SK-N-SH (cell line): ENCODE measurements at regions not wholly inside any gene's neighbourhood (a gene's known extent, or its start where the extent isn't known, plus 50 kb on each side); places are given as distances from the start of the nearest gene placed in this dataset.

Experiments
- CTCF ChIA-PET: fragments of 300-600, 350-600 bp; formaldehyde crosslinking; extraction: SDS; loops from one replicate; lab custom pipeline; 2021; lab: Yijun Ruan, JAX
- POLR2A ChIA-PET: fragments of 350-600 bp; sonication (Branson Sonifier 250); formaldehyde crosslinking; extraction: SDS; loops from one replicate; lab custom pipeline; 2020; ENCODE audit warnings: antibody characterized with exemption, inconsistent platforms; lab: Yijun Ruan, JAX
- DNase-seq: peaks from one replicate; pipeline ENCODE4 v3.0.0; 2012
- H2AFZ ChIP-seq: fragments of 200-600 bp; sonication (generic); 2 replicates; pipeline ENCODE4 v1.8.1; 2016; ENCODE audit warnings: antibody characterized with exemption, mild to moderate bottlenecking, low read depth
- H3F3A ChIP-seq: fragments of 200-600 bp; sonication (generic); replicated peaks from 2 replicates; pipeline ENCODE3; 2016; ENCODE audit warnings: antibody characterized with exemption, mild to moderate bottlenecking; ENCODE audit not compliant: insufficient read depth
- H3K27ac ChIP-seq, 2 experiments: fragments of 200-500 bp in 1 of 2; fragments of 200-600 bp in 1 of 2; sonication (Bioruptor generic) in 1 of 2; sonication (generic), shearing (Covaris generic) in 1 of 2; 2 replicates each; pipeline versions ENCODE4 v1.5.1 to v1.6.1; 2014 to 2016; ENCODE audit warnings: low read depth in 2 of 2, inconsistent platforms in 1 of 2, low read length in 1 of 2, mild to moderate bottlenecking in 1 of 2, mixed read lengths in 1 of 2
- H3K27me3 ChIP-seq: fragments of 200-600 bp; sonication (generic), shearing (Covaris generic); 2 replicates; pipeline ENCODE4 v1.6.1; 2016; ENCODE audit warnings: mixed run types; ENCODE audit not compliant: insufficient read depth
- H3K36me3 ChIP-seq, 2 experiments: fragments of 200-500 bp in 1 of 2; fragments of 200-600 bp in 1 of 2; sonication (Bioruptor generic) in 1 of 2; sonication (generic) in 1 of 2; replicated peaks in 1 of 2; 2 replicates each; pipeline versions ENCODE3 to v1.5.1; 2014 to 2016; ENCODE audit warnings: low read length in 1 of 2, mild to moderate bottlenecking in 1 of 2; ENCODE audit not compliant: insufficient read depth in 2 of 2, control insufficient read depth in 1 of 2
- H3K4me1 ChIP-seq, 2 experiments: fragments of 200-500 bp in 1 of 2; fragments of 200-600 bp in 1 of 2; sonication (Bioruptor generic) in 1 of 2; sonication (generic), shearing (Covaris generic) in 1 of 2; 2 replicates each; pipeline versions ENCODE4 v1.5.1 to v1.6.1; 2014 to 2016; ENCODE audit warnings: low read depth in 1 of 2, low read length in 1 of 2, mixed run types in 1 of 2; ENCODE audit not compliant: insufficient read depth in 2 of 2, control insufficient read depth in 1 of 2
- H3K4me2 ChIP-seq: fragments of 200-600 bp; sonication (generic), shearing (Covaris generic); 2 replicates; pipeline ENCODE4 v1.6.1; 2017; ENCODE audit warnings: mixed run types
- H3K4me3 ChIP-seq, 2 experiments: fragments of 200-500 bp in 1 of 2; fragments of 200-600 bp in 1 of 2; sonication (Bioruptor generic) in 1 of 2; sonication (generic), shearing (Covaris generic) in 1 of 2; 2 replicates each; pipeline versions ENCODE4 v1.5.1 to v1.8.1; 2014 to 2016; ENCODE audit warnings: low read depth in 2 of 2, inconsistent platforms in 1 of 2, low read length in 1 of 2, mild to moderate bottlenecking in 1 of 2, mixed read lengths in 1 of 2, moderate library complexity in 1 of 2
- H3K79me2 ChIP-seq: fragments of 200-600 bp; sonication (generic); 2 replicates; pipeline ENCODE4 v1.8.1; 2017; ENCODE audit warnings: mild to moderate bottlenecking; ENCODE audit not compliant: insufficient read depth
- H3K9ac ChIP-seq: fragments of 200-600 bp; sonication (generic); 2 replicates; pipeline ENCODE4 v1.6.1; 2017; ENCODE audit warnings: mixed run types
- H3K9me2 ChIP-seq: fragments of 200-600 bp; sonication (generic); 2 replicates; pipeline ENCODE4 v1.6.1; 2017; ENCODE audit warnings: mixed run types
- H3K9me3 ChIP-seq: fragments of 200-600 bp; sonication (generic); 2 replicates; pipeline ENCODE4 v1.6.1; 2017; ENCODE audit warnings: mixed run types, mild to moderate bottlenecking, moderate library complexity
- H4K20me1 ChIP-seq: fragments of 200-600 bp; sonication (generic); 2 replicates; pipeline ENCODE4 v1.6.1; 2017; ENCODE audit warnings: mild to moderate bottlenecking, mixed run types; ENCODE audit not compliant: insufficient read depth
- CHD2 ChIP-seq: fragments of 150-350 bp; IDR thresholded peaks from 2 replicates; pipeline ENCODE4 v1.6.1; 2018; ENCODE audit warnings: low read length; ENCODE audit not compliant: partially characterized antibody
- CTCF ChIP-seq: fragments of 200-600 bp; sonication (generic); IDR thresholded peaks from 2 replicates; pipeline ENCODE4 v1.6.1; 2017; ENCODE audit warnings: antibody characterized with exemption, mild to moderate bottlenecking, moderate library complexity
- EZH2phosphoT487 ChIP-seq: fragments of 200-600 bp; sonication (generic); IDR thresholded peaks from 2 replicates; pipeline ENCODE4 v1.6.1; 2017; ENCODE audit warnings: low read depth, mixed run types, mild to moderate bottlenecking, antibody characterized with exemption, moderate library complexity, borderline replicate concordance
- FOXJ3 ChIP-seq: sonication (generic); formaldehyde crosslinking; IDR thresholded peaks from 2 replicates; pipeline ENCODE4 v1.5.1; 2020; ENCODE audit warnings: mild to moderate bottlenecking, missing genetic modification reagents
- GABPA ChIP-seq: IDR thresholded peaks from 2 replicates; pipeline ENCODE4 v1.4.0; 2012; ENCODE audit warnings: low read depth, mild to moderate bottlenecking
- JUND ChIP-seq: IDR thresholded peaks from 2 replicates; pipeline ENCODE4 v1.4.0; 2012
- MAX ChIP-seq: IDR thresholded peaks from 2 replicates; pipeline ENCODE4 v1.4.0; 2012; ENCODE audit warnings: low read depth
- MXI1 ChIP-seq: IDR thresholded peaks from 2 replicates; pipeline ENCODE4 v1.6.1; 2012; ENCODE audit warnings: mild to moderate bottlenecking, low read depth, low read length, improper control_type of control experiment
- NFIC ChIP-seq: IDR thresholded peaks from 2 replicates; pipeline ENCODE4 v1.4.0; 2012; ENCODE audit warnings: borderline replicate concordance
- PBX3 ChIP-seq: IDR thresholded peaks from 2 replicates; pipeline ENCODE4; 2012
- POLR2AphosphoS5 ChIP-seq: IDR thresholded peaks from 2 replicates; pipeline ENCODE4 v1.6.1; 2012; ENCODE audit warnings: low read depth, low read length
- RCOR1 ChIP-seq: fragments of 150-350 bp; IDR thresholded peaks from 2 replicates; pipeline ENCODE4 v1.6.1; 2017; ENCODE audit warnings: antibody characterized with exemption, low read length
- SIN3A ChIP-seq: IDR thresholded peaks from 2 replicates; pipeline ENCODE4 v1.6.1; 2012; ENCODE audit warnings: low read depth, mild to moderate bottlenecking, low read length, moderate library complexity, borderline replicate concordance
- TCF12 ChIP-seq: IDR thresholded peaks from 2 replicates; pipeline ENCODE4 v1.4.0; 2012
- USF1 ChIP-seq: IDR thresholded peaks from 2 replicates; pipeline ENCODE4 v1.4.0; 2012; ENCODE audit warnings: low read depth, borderline replicate concordance
- YY1 ChIP-seq: IDR thresholded peaks from 2 replicates; pipeline ENCODE4 v1.4.0; 2012; ENCODE audit warnings: low read depth, mild to moderate bottlenecking

- TF ChIP-seq FOXJ3 (CRISPR knock-in tag) (no peak), MAX (no peak), RCOR1 (no peak)
Observed at GRCh38 chr6:90975741-90976140, 388.9 kb upstream of the MAP3K7 start (continued).

GRCh38 chr6:90973188-90973587, 386.3 kb upstream of the MAP3K7 start:
- Histone ChIP-seq H3K27ac (no peak overlapping the region), H4K20me1 (no peaks in the 10 kb centered on the region), H3K27me3 (no peaks in the 10 kb centered on the region)
- TF ChIP-seq CTCF = no peak
- no peak for TF ChIP-seq USF1
- TF ChIP-seq EZH2phosphoT487 = no peak
- no peak for TF ChIP-seq NFIC
- no peak for TF ChIP-seq PBX3
- no peak for TF ChIP-seq JUND
- no peak for TF ChIP-seq TCF12
- TF ChIP-seq RCOR1 = no peak
- no peak for TF ChIP-seq POLR2AphosphoS5
- no peak for TF ChIP-seq MAX
- TF ChIP-seq, all 33 proteins: peak for 0
- no peak overlapping the region for H3K9ac ChIP-seq
- H3K36me3 ChIP-seq = no peaks in the 10 kb centered on the region
- H3K9me2 ChIP-seq = no peaks in the 10 kb centered on the region
- H3K4me3 ChIP-seq = no peak overlapping the region
- no peaks in the 10 kb centered on the region for H3F3A ChIP-seq
- H2AFZ ChIP-seq = no peak overlapping the region
- ChIA-PET POLR2A (no interaction called here), CTCF (no interaction called here)
- H3K9me3 ChIP-seq = no peaks in the 10 kb centered on the region
- DNase-seq = no peak
- H3K4me2 ChIP-seq = no peak overlapping the region
- H3K79me2 ChIP-seq = no peaks in the 10 kb centered on the region
- H3K4me1 ChIP-seq = no peaks in the 10 kb centered on the region

- no peak overlapping the region for H3K27ac ChIP-seq
- no peaks in the 10 kb centered on the region for H4K20me1 ChIP-seq
- no peaks in the 10 kb centered on the region for H3K27me3 ChIP-seq
- no peaks in the 10 kb centered on the region for H3F3A ChIP-seq
- no peak overlapping the region for H3K4me2 ChIP-seq
- no peaks in the 10 kb centered on the region for H3K4me1 ChIP-seq
- ChIA-PET POLR2A (no interaction called here), CTCF (no interaction called here)
- H3K9me3 ChIP-seq = no peaks in the 10 kb centered on the region
- no peak overlapping the region for H2AFZ ChIP-seq
- H3K9ac ChIP-seq = no peak overlapping the region
- no peak for DNase-seq
- H3K36me3 ChIP-seq = no peaks in the 10 kb centered on the region
- H3K9me2 ChIP-seq = no peaks in the 10 kb centered on the region
- no peaks in the 10 kb centered on the region for H3K79me2 ChIP-seq
- no peak overlapping the region for H3K4me3 ChIP-seq
- no peak for TF ChIP-seq USF1
- TF ChIP-seq YY1 = no peak
- no peak for TF ChIP-seq POLR2AphosphoS5
- TF ChIP-seq CHD2 = no peak
- no peak for TF ChIP-seq CTCF
- no peak for TF ChIP-seq RCOR1
- no peak for TF ChIP-seq PBX3
- TF ChIP-seq MXI1 = no peak
- TF ChIP-seq SIN3A = no peak
- TF ChIP-seq FOXJ3 (CRISPR knock-in tag) = no peak
- no peak for TF ChIP-seq TCF12
- TF ChIP-seq GABPA = no peak
Observed at GRCh38 chr6:90970672-90971071, 383.8 kb upstream of the MAP3K7 start.
